Right lobe of liver (tissue), 6 donors: ENCODE measurements at regions not wholly inside any gene's neighbourhood (a gene's known extent, or its start where the extent isn't known, plus 50 kb on each side); places are given as distances from the start of the nearest gene placed in this dataset.

Source experiments
- ATAC-seq, 4 donors: fragments of 200-7000 bp; cut with Tn5 transposase; one replicate each; pipeline ENCODE4 v1.9.1; 2020; ENCODE audit warnings: mild to moderate bottlenecking in 4 of 4, moderate library complexity in 4 of 4
- DNase-seq, 3 donors: peaks; one replicate each; pipeline ENCODE4 v3.0.0-alpha.2; 2020
- H3K27ac ChIP-seq, 3 donors: fragments of 200-600 bp; one replicate each; pipeline ENCODE4 v1.8.0; 2022
- H3K27me3 ChIP-seq, 2 donors: fragments of 200-600 bp; one replicate each; pipeline ENCODE4 v1.8.0; 2022
- H3K36me3 ChIP-seq, 4 donors: fragments of 200-600 bp; sonication (generic) in 1 of 4; one replicate each; pipeline versions ENCODE4 v1.5.1 to v1.8.0; 2017 to 2022; ENCODE audit warnings: control low read depth in 1 of 4
- H3K4me1 ChIP-seq, 4 donors: fragments of 200-600 bp; sonication (generic) in 1 of 4; one replicate each; pipeline versions ENCODE4 v1.5.1 to v1.8.0; 2017 to 2022; ENCODE audit warnings: control low read depth in 1 of 4
- H3K4me3 ChIP-seq, 3 donors: fragments of 200-600 bp; one replicate each; pipeline ENCODE4 v1.8.0; 2022
- H3K9me3 ChIP-seq, 4 donors: fragments of 200-600 bp; sonication (generic) in 1 of 4; one replicate each; pipeline versions ENCODE4 v1.5.1 to v1.8.0; 2017 to 2022; ENCODE audit warnings: control low read depth in 1 of 4
- CTCF ChIP-seq, 4 donors: fragments of 200-600 bp in 3 of 4; fragments of 450-650 bp in 1 of 4; IDR thresholded peaks; one replicate each; pipeline versions ENCODE4 v1.5.1 to v1.8.0; 2016 to 2022; ENCODE audit warnings: antibody characterized with exemption in 4 of 4, mild to moderate bottlenecking in 2 of 4
- POLR2A ChIP-seq: fragments of 450-650 bp; IDR thresholded peaks from one replicate; pipeline ENCODE4 v1.6.1; 2017; ENCODE audit warnings: antibody characterized with exemption, mild to moderate bottlenecking
- WGBS: methylation state at CpG from one replicate; pipeline ENCODE4 v1.1.6; 2018; ENCODE audit warnings: low coverage, low lambda C conversion rate; ENCODE audit not compliant: insufficient coverage; ENCODE audit errors: missing lambda C conversion rate; 5-methylcytosine and 5-hydroxymethylcytosine counted together
- intact Hi-C, 2 donors: fragments of 100-400 bp; cut with DNase I; formaldehyde crosslinking; loops; one replicate each; pipeline versions ENCODE4 v1.11.2 to v1.14.1; 2022
- donor health status: DM: no; HTN: yes; CAD: no.
- donor health status: DM: no; HTN: no; CAD: no.
- donor health status: DM: no; HTN: no; CAD: no.
- donor health status: DM: no; HTN: yes; CAD: no.
- donor health status: DM: no; HTN: yes; CAD: no.

- Histone ChIP-seq H3K27me3 (no peaks in the 10 kb centered on the region), H3K36me3 (no peaks in the 10 kb centered on the region), H3K27ac (no peak overlapping the region), H3K4me1 (no peaks in the 10 kb centered on the region), H3K9me3 (no peaks in the 10 kb centered on the region), H3K4me3 (no peak overlapping the region)
- WGBS: 54% methylated on average over 7 of the region's 7 CpGs
- intact Hi-C loops: no loop called here
- ATAC-seq: no peak
- DNase-seq: no peak
- no peak for TF ChIP-seq POLR2A
- TF ChIP-seq CTCF (IDR thresholded peaks at IDR 0.05): no peak
Observed at GRCh38 chr16:64718486-64718885, 403.4 kb downstream of the CDH11 start.

- no peaks in the 10 kb centered on the region for H3K27me3 ChIP-seq
- 51% methylated on average over 3 of the region's 3 CpGs for WGBS
- H3K9me3 ChIP-seq: no peaks in the 10 kb centered on the region
- H3K4me3 ChIP-seq: no peak overlapping the region
- ATAC-seq (no peak), DNase-seq (no peak)
- no peaks in the 10 kb centered on the region for H3K4me1 ChIP-seq
- intact Hi-C loops: no loop called here
- H3K27ac ChIP-seq: no peak overlapping the region
- no peaks in the 10 kb centered on the region for H3K36me3 ChIP-seq
- TF ChIP-seq CTCF (IDR thresholded peaks at IDR 0.05): no peak
- no peak for TF ChIP-seq POLR2A
Observed at GRCh38 chr16:64717871-64718270, 404.0 kb downstream of the CDH11 start.

DNA sequence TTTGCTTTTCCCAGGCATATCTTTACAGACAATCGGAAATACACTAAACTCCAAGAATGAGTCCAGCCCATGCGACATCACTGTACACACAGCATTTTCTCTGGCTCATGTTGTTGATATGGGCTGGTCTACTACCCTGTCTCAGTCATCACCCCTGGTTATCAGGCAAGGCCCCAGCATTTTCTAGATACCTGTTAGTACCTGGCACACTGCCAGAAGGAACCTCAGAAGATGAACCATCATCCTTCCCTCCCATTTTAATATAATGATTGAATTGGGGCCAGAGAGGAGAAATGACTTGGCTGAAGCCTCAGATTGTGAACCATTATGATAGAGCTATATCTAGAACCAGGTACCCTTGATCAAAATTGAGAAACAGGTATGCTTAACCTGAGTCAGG, 406.2 kb downstream of the CDH11 start:
- 61% methylated on average over 2 of the region's 2 CpGs for WGBS
- no peak for DNase-seq
- ATAC-seq: no peak
- no peak overlapping the region for H3K27ac ChIP-seq
- no peak overlapping the region for H3K4me3 ChIP-seq
- intact Hi-C loops: no loop called here
- no peaks in the 10 kb centered on the region for H3K36me3 ChIP-seq
- no peaks in the 10 kb centered on the region for H3K4me1 ChIP-seq
- H3K9me3 ChIP-seq: no peaks in the 10 kb centered on the region
- TF ChIP-seq CTCF (IDR thresholded peaks at IDR 0.05) (no peak), POLR2A (no peak)
- no peaks in the 10 kb centered on the region for H3K27me3 ChIP-seq

GRCh38 chr16:64712026-64712425, 409.8 kb downstream of the CDH11 start:
- Histone ChIP-seq H3K27me3 (no peaks in the 10 kb centered on the region), H3K4me3 (no peak overlapping the region), H3K27ac (no peak overlapping the region), H3K4me1 (no peaks in the 10 kb centered on the region), H3K36me3 (no peaks in the 10 kb centered on the region), H3K9me3 (no peaks in the 10 kb centered on the region)
- 35% methylated on average over 3 of the region's 3 CpGs for WGBS
- no peak for TF ChIP-seq POLR2A
- no peak for ATAC-seq
- intact Hi-C loops: no loop called here
- DNase-seq: no peak

- H3K4me3 ChIP-seq: no peak overlapping the region
- H3K36me3 ChIP-seq: no peaks in the 10 kb centered on the region
- TF ChIP-seq CTCF (IDR thresholded peaks at IDR 0.05) (no peak), POLR2A (no peak)
- H3K9me3 ChIP-seq: no peaks in the 10 kb centered on the region
- intact Hi-C loops: no loop called here
- 40% methylated on average over 2 of the region's 2 CpGs for WGBS
- no peak overlapping the region for H3K27ac ChIP-seq
- H3K27me3 ChIP-seq: no peaks in the 10 kb centered on the region
- no peaks in the 10 kb centered on the region for H3K4me1 ChIP-seq
- no peak for DNase-seq
- no peak for ATAC-seq
Observed at GRCh38 chr16:64711596-64711995, 410.3 kb downstream of the CDH11 start.
